SU-DHL-6 (cell line): ENCODE measurements at regions not wholly inside any gene's neighbourhood (a gene's known extent, or its start where the extent isn't known, plus 50 kb on each side); places are given as distances from the start of the nearest gene placed in this dataset.

Experiments used
- CTCF ChIP-seq: fragments of 200-600 bp; sonication (generic); IDR thresholded peaks from one replicate; pipeline ENCODE4 v1.5.1; 2017; ENCODE audit warnings: antibody characterized with exemption, mild to moderate bottlenecking, low read length, moderate library complexity; ENCODE audit not compliant: insufficient read depth, poor library complexity, severe bottlenecking
- EZH2phosphoT487 ChIP-seq: fragments of 200-600 bp; sonication (generic), shearing (Covaris generic); conservative IDR thresholded peaks from 2 replicates; pipeline ENCODE4 v1.6.1; 2018; ENCODE audit warnings: mild to moderate bottlenecking, antibody characterized with exemption, low read length, moderate library complexity, mixed read lengths

DNA sequence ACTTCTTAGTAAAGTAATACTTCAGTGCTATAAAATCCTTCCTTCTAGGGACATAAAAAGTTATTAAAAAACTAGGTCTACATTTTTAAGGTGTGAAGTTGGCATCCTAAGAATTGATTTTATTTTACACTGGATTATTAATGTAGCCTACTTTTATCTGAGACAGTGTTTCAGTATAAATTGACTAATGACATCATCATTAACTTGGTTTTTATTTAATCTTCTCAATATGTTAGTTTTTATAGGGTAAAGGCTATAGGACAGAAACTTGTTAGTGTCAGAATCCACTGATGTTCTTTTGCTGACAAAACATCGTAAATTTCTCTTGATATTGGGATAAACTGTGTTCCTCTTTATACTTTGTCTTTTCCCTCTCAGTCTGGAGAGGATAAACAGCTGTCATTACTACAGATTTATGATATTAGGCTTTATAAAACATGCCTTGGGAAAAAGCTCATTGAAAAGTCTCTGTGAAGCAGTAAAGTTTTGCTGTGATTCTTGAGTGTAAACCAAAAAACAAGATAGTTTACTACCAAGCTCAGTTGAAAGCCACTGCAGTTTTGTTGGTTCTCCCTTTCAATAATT, 569.9 kb downstream of the EPHA4 start:
- TF ChIP-seq CTCF: no peak
- TF ChIP-seq EZH2phosphoT487: no peak
